Common myeloid progenitor, CD34-positive (primary cell): ENCODE measurements at regions not wholly inside any gene's neighbourhood (a gene's known extent, or its start where the extent isn't known, plus 50 kb on each side); places are given as distances from the start of the nearest gene placed in this dataset.

Source experiments
- CTCF ChIA-PET: fragments of 350-600 bp; sonication (Branson Sonifier 250); formaldehyde crosslinking; loops from one replicate; lab custom pipeline; 2021; ENCODE audit warnings: antibody characterized with exemption; lab: Charles Lee
- POLR2A ChIA-PET: fragments of 350-600 bp; sonication (Branson Sonifier 250); formaldehyde crosslinking; loops from one replicate; lab custom pipeline; 2021; ENCODE audit warnings: antibody characterized with exemption; lab: Charles Lee
- DNase-seq, 3 donors: peaks; one replicate each; pipeline versions ENCODE4 v3.0.0 to v3.0.0-alpha.2; 2013
- H3K27ac ChIP-seq, 2 experiments: 1 replicate in 1 of 2; 2 replicates in 1 of 2; pipeline ENCODE4 v1.7.0; 2013; ENCODE audit warnings: inconsistent platforms in 2 of 2, low read length in 2 of 2, mild to moderate bottlenecking in 2 of 2, low read depth in 1 of 2, moderate library complexity in 1 of 2; ENCODE audit not compliant: severe bottlenecking in 2 of 2, insufficient read depth in 1 of 2, poor library complexity in 1 of 2
- H3K27me3 ChIP-seq, 5 experiments: replicated peaks in 2 of 5; 1 replicate in 3 of 5; 2 replicates in 2 of 5; pipeline versions ENCODE4 v1.6.1 to v1.7.0; 2013; ENCODE audit warnings: low read length in 4 of 5, mild to moderate bottlenecking in 2 of 5, moderate library complexity in 2 of 5, inconsistent platforms in 1 of 5; ENCODE audit not compliant: insufficient read depth in 5 of 5, control insufficient read depth in 4 of 5
- H3K36me3 ChIP-seq, 4 experiments: 1 replicate in 2 of 4; 2 replicates in 2 of 4; pipeline versions ENCODE4 v1.6.1 to v1.7.0; 2013; ENCODE audit warnings: low read length in 3 of 4, control low read depth in 1 of 4, mild to moderate bottlenecking in 1 of 4; ENCODE audit not compliant: control insufficient read depth in 4 of 4, insufficient read depth in 4 of 4
- H3K4me1 ChIP-seq, 4 experiments: 1 replicate in 3 of 4; 2 replicates in 1 of 4; pipeline versions ENCODE4 v1.6.1 to v1.7.1; 2013; ENCODE audit warnings: low read length in 3 of 4, mild to moderate bottlenecking in 3 of 4, control low read depth in 1 of 4, inconsistent platforms in 1 of 4, moderate library complexity in 1 of 4; ENCODE audit not compliant: control insufficient read depth in 4 of 4, insufficient read depth in 4 of 4; ENCODE audit errors: control extremely low read depth in 1 of 4
- H3K4me3 ChIP-seq, 7 experiments: 1 replicate in 4 of 7; 2 replicates in 3 of 7; pipeline versions ENCODE4 v1.5.1 to v1.7.0; 2013; ENCODE audit warnings: mild to moderate bottlenecking in 7 of 7, low read length in 6 of 7, moderate library complexity in 6 of 7, inconsistent platforms in 2 of 7, low read depth in 2 of 7, control low read depth in 1 of 7; ENCODE audit not compliant: insufficient read depth in 4 of 7, control insufficient read depth in 1 of 7; ENCODE audit errors: extremely low read depth in 1 of 7
- H3K9me3 ChIP-seq, 5 experiments: 1 replicate in 4 of 5; 2 replicates in 1 of 5; pipeline versions ENCODE4 v1.6.1 to v1.7.1; 2013; ENCODE audit warnings: low read length in 4 of 5, mild to moderate bottlenecking in 2 of 5, inconsistent platforms in 1 of 5, low read depth in 1 of 5, moderate library complexity in 1 of 5; ENCODE audit not compliant: control insufficient read depth in 4 of 5, insufficient read depth in 2 of 5; ENCODE audit errors: control extremely low read depth in 1 of 5
- WGBS: methylation state at CpG from one replicate; pipeline ENCODE4 v1.1.5; 2013; ENCODE audit not compliant: insufficient coverage; 5-methylcytosine and 5-hydroxymethylcytosine counted together

DNA sequence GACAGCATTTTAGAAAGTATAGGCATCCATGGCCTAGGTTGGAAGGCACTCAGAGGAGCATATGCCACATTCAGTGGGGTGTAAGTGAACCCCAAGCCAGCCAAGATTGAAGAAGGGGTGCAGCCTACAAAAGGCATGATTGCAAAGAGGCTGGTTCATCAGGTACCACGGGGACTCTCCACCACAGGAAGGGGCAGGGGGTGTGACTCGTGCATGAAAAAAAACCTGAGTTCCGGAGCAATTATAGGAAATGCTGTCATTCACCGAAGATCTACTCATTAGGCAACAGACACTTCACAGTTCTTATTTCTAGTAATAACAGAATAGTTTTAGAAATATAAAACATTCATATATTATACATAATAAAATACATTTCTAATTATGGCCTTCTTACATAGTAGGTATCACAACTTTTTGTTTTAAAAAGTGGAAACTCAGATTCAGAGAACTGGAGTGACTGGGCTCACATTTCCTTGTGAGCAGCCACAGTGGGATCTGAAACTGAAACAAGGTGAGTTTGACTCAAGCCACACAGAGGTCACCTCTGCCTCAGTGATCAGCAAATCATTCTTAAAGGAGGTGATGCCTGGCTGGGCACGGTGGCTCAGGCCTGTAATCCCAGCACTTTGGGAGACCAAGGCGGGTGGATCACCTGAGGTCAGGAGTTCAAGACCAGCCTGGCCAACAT, 188.4 kb upstream of the GYPC start:
- Histone ChIP-seq H3K27ac (no peak overlapping the region), H3K36me3 (no peaks in the 10 kb centered on the region), H3K4me3 (no peak overlapping the region), H3K27me3 (peaks cover 0 to 4% (median 0%) of the 10 kb centered on the region in 5 experiments), H3K4me1 (no peaks in the 10 kb centered on the region), H3K9me3 (no peaks in the 10 kb centered on the region)
- peak in 2 of 3 donors; percentile 3 to 8 for DNase-seq
- ChIA-PET POLR2A (no interaction called here), CTCF (no interaction called here)
- WGBS: no CpG with 5 or more reads among the region's 6 CpGs

DNA sequence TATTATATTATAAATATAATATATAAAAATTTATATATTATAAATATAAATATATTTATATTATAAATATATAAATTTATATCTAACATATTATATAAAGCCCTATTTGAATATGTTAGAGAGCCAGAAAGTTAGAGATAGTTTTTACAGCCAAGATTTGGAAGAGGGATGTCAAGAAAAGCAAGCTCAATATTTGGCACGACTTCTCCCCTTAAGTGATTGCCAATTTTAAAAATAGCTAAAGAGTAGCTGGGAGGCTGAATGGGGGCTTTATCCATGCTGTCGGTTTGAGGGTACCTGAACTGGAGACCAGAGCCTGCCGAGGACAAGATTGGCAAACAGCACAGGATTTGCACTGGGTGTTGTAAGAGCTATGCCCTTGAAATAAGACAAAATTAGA, 180.9 kb upstream of the GYPC start:
- no peak overlapping the region for H3K27ac ChIP-seq
- WGBS: 92% methylated on average over 2 of the region's 3 CpGs
- H3K4me3 ChIP-seq: no peak overlapping the region
- no peak for DNase-seq
- ChIA-PET POLR2A (no interaction called here), CTCF (interaction anchor here (0.6 to 1.1 kb wide), 2 partner anchors 159 to 303 kb away, joined by 3 read pairs; no protein-coding TSS in a partner anchor)
- H3K9me3 ChIP-seq: peaks cover 0 to 4% (median 0%) of the 10 kb centered on the region in 5 experiments
- peaks cover 0 to 4% (median 0%) of the 10 kb centered on the region in 5 experiments for H3K27me3 ChIP-seq
- H3K36me3 ChIP-seq: no peaks in the 10 kb centered on the region
- H3K4me1 ChIP-seq: no peaks in the 10 kb centered on the region

DNA sequence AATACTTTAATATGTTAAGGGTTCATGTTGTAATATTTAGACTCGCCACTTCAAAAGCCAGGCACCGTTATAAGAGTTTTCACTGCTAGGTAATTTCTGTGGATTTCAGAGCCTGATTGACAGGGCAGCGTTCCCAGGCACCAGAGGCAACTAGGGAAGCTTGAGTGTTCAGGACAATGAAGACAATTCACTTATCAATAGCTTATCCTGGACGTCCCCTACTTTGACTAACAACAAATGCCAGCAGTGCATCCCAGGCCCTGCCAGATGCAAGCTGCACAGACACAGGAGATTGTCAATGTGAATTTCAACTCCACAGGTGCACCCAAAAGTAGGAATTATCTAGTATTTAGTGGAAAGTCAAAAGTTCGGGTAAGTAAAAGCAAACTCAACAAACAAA, 179.3 kb upstream of the GYPC start:
- CTCF ChIA-PET: no interaction called here
- peaks cover 0 to 4% (median 0%) of the 10 kb centered on the region in 5 experiments for H3K9me3 ChIP-seq
- DNase-seq: no peak
- H3K27me3 ChIP-seq: peaks cover 0 to 4% (median 0%) of the 10 kb centered on the region in 5 experiments
- no peaks in the 10 kb centered on the region for H3K4me1 ChIP-seq
- no peak overlapping the region for H3K4me3 ChIP-seq
- no peak overlapping the region for H3K27ac ChIP-seq
- no peaks in the 10 kb centered on the region for H3K36me3 ChIP-seq
- POLR2A ChIA-PET: no interaction called here
- WGBS: 81% methylated on average over 4 of the region's 5 CpGs

DNA sequence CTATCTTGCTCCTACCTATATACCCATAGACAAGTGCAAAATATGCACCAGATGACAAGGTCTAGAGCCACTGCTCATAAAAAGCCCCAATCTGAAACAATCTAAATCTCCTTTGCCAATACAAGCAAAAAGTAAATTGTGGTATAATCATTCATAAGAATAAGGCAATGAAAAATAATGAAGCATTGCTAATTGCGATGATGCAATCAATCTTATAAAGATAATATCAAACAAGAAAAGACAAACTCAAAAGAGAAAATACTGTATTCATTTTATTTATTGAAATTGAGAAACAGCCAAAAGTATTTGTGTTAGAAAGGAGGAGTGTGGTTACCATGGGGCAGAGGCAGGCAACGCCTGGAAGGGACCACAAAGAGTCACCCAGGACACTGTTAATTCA, 175.9 kb upstream of the GYPC start:
- CTCF ChIA-PET: no interaction called here
- no CpG with 5 or more reads among the region's 2 CpGs for WGBS
- Histone ChIP-seq H3K27ac (no peak overlapping the region), H3K4me1 (no peaks in the 10 kb centered on the region), H3K9me3 (peaks cover 0 to 4% (median 0%) of the 10 kb centered on the region in 5 experiments), H3K4me3 (no peak overlapping the region), H3K36me3 (no peaks in the 10 kb centered on the region), H3K27me3 (no peaks in the 10 kb centered on the region)
- POLR2A ChIA-PET: no interaction called here
- no peak for DNase-seq

DNA sequence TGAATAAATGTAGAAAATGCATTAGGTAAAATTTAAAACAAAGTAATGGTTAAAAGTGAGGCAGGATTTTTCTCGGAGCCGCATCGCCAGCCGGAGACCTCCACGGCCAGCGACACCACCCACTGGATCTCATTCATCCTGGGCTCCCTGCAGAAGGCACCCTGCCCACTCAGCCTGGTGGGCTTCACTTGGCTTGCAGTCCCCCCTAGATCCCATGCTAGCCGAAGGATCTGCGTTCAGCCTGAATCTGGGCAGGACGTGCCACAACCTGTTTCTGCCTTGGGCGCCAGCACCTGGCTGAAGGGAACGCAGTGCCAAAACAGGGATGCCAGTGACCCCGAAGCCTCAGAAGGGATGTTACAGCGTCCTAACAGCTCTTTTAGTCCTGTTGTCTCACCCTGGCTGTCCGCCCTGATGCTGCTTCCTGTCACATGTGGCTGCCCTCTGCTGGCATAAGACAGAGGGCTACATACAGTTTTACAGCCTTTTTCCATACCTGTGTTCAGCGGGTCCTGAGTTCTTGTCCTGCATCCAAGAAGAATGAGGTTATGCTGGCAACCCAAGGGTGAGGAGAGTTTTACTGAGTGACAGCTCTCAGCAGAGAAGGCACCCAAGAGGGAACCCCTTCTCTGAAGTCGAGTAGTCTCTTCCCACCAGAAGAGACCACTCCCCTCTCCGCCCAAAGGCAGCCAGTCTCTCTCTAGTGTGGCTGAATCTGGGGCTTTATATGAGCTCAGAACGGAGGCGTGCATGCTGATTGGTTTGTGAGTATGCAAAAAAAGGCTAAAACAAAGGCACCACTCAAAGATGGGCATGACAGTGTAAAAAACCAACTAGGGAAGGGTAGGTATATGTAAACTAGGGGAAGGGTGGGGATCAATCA, 173.1 kb upstream of the GYPC start:
- Histone ChIP-seq H3K36me3 (no peaks in the 10 kb centered on the region), H3K27ac (no peak overlapping the region), H3K27me3 (no peaks in the 10 kb centered on the region), H3K9me3 (peaks cover 0 to 4% (median 0%) of the 10 kb centered on the region in 5 experiments), H3K4me1 (no peaks in the 10 kb centered on the region), H3K4me3 (no peak overlapping the region)
- DNase-seq: peak; percentile 3 to 39 (median 37)
- POLR2A ChIA-PET: no interaction called here
- 91% methylated on average over 17 of the region's 19 CpGs for WGBS
- CTCF ChIA-PET: interaction anchor here (0.9 kb wide), 1 partner anchor 9 kb away, joined by 4 read pairs; no protein-coding TSS in a partner anchor

DNA sequence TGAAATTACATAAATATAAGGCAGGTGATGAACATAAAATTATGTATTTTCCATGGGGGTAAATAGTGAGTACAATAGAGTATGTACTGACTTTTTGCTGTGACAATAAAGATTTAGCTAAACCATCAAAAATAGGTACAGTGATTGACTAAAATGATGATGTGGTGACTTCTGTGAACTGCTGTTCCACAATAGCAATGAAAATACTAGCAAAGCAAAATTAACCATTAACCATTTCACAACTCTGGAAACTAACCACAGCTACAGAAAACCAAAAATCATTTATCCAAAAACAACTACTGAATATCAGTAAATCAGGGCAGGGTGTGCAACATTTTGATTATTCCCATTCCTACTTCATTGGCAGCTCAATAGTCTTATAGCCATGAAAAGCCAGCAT, 161.4 kb upstream of the GYPC start:
- POLR2A ChIA-PET: no interaction called here
- Histone ChIP-seq H3K4me3 (no peak overlapping the region), H3K9me3 (peaks cover 0 to 9% (median 0%) of the 10 kb centered on the region in 5 experiments), H3K27me3 (no peaks in the 10 kb centered on the region), H3K36me3 (no peaks in the 10 kb centered on the region), H3K4me1 (no peaks in the 10 kb centered on the region), H3K27ac (no peak overlapping the region)
- CTCF ChIA-PET: no interaction called here
- DNase-seq: no peak

DNA sequence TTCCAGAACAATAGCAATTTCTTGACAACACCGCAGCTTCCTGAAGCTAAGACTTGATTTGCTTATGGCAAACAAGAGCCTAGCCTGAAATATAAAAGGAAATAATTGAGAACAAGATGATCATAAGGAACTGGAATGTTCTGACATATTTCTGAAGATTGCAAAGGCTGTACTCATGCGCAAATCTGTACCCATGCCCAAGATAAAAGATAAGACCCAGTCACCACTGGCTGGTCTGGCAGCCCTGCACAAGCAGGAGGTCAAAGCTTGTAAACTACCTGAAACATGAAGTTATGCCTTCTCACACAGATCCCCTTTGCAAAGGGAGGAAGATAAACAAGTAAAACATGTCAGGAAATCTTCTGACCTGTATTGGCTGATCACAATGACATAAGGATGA, 160.8 kb upstream of the GYPC start:
- no peaks in the 10 kb centered on the region for H3K27me3 ChIP-seq
- no peaks in the 10 kb centered on the region for H3K36me3 ChIP-seq
- no peak overlapping the region for H3K27ac ChIP-seq
- ChIA-PET POLR2A (no interaction called here), CTCF (no interaction called here)
- H3K4me1 ChIP-seq: no peaks in the 10 kb centered on the region
- WGBS: 100% methylated on average over 1 of the region's 2 CpGs
- peaks cover 0 to 9% (median 0%) of the 10 kb centered on the region in 5 experiments for H3K9me3 ChIP-seq
- DNase-seq: no peak
- no peak overlapping the region for H3K4me3 ChIP-seq
